RWPE2 (cell line): ENCODE measurements at regions not wholly inside any gene's neighbourhood (a gene's known extent, or its start where the extent isn't known, plus 50 kb on each side); places are given as distances from the start of the nearest gene placed in this dataset.
"Not testable (repeated sequence)": the region's sequence is repeated elsewhere in the genome, so short reads cannot be mapped to it uniquely, and the experiment has no call there.

ENCODE experiments used
- ATAC-seq: fragments of 200-7000 bp; cut with Tn5 transposase; 3 replicates; pipeline ENCODE4 v1.9.1; 2021; ENCODE audit warnings: low read depth
- DNase-seq: peaks from one replicate; pipeline ENCODE4 v3.0.0-alpha.2; 2020; ENCODE audit warnings: low spot score
- H3K27ac ChIP-seq: fragments of 450-650 bp; 2 replicates; pipeline ENCODE4 v1.5.1; 2017; ENCODE audit warnings: mild to moderate bottlenecking; ENCODE audit not compliant: poor library complexity, severe bottlenecking
- H3K27me3 ChIP-seq: fragments of 250-450 bp; sonication (Bioruptor Pico); 2 replicates; pipeline ENCODE4 v1.5.1; 2021; ENCODE audit warnings: mild to moderate bottlenecking, moderate library complexity; ENCODE audit not compliant: insufficient read depth, poor library complexity, severe bottlenecking
- H3K36me3 ChIP-seq: fragments of 250-450 bp; sonication (Bioruptor Pico); 2 replicates; pipeline ENCODE4 v1.5.1; 2020; ENCODE audit warnings: low read depth, mild to moderate bottlenecking, moderate library complexity
- H3K4me1 ChIP-seq: fragments of 250-450 bp; sonication (Bioruptor Pico); 2 replicates; pipeline ENCODE4 v1.5.1; 2021; ENCODE audit warnings: mild to moderate bottlenecking, moderate library complexity; ENCODE audit not compliant: insufficient read depth, poor library complexity, severe bottlenecking
- H3K4me3 ChIP-seq: fragments of 250-450 bp; sonication (Bioruptor Pico); 2 replicates; pipeline ENCODE4 v1.5.1; 2021; ENCODE audit warnings: mild to moderate bottlenecking, moderate library complexity; ENCODE audit not compliant: severe bottlenecking
- H3K9me3 ChIP-seq: fragments of 250-450 bp; sonication (Bioruptor Pico); 2 replicates; pipeline ENCODE4 v1.5.1; 2021; ENCODE audit warnings: mild to moderate bottlenecking, moderate library complexity; ENCODE audit not compliant: severe bottlenecking
- CTCF ChIP-seq: fragments of 450-650 bp; IDR thresholded peaks from one replicate; pipeline ENCODE4 v1.5.1; 2017; ENCODE audit warnings: mild to moderate bottlenecking, moderate library complexity; ENCODE audit not compliant: poor library complexity, severe bottlenecking

- no peak for TF ChIP-seq CTCF
Measured at GRCh38 chr21:21973806-21974205, 975.6 kb downstream of the NCAM2 start.

GRCh38 chr21:21996891-21997290, 998.7 kb downstream of the NCAM2 start:
- no peaks in the 10 kb centered on the region for H3K9me3 ChIP-seq
- DNase-seq (no peak), ATAC-seq (no peak)
- H3K27ac ChIP-seq, result no peak overlapping the region
- no peak for TF ChIP-seq CTCF
- no peak overlapping the region for H3K4me3 ChIP-seq
- no peaks in the 10 kb centered on the region for H3K36me3 ChIP-seq
- no peaks in the 10 kb centered on the region for H3K27me3 ChIP-seq
- no peaks in the 10 kb centered on the region for H3K4me1 ChIP-seq

More at GRCh38 chr21:21973806-21974205, 975.6 kb downstream of the NCAM2 start:
- Histone ChIP-seq H3K36me3 (no peaks in the 10 kb centered on the region), H3K9me3 (no peaks in the 10 kb centered on the region), H3K27me3 (peaks cover 5% of the 10 kb centered on the region), H3K4me1 (no peaks in the 10 kb centered on the region), H3K27ac (no peak overlapping the region), H3K4me3 (no peak overlapping the region)
- no peak for DNase-seq
- no peak for ATAC-seq

- TF ChIP-seq CTCF, result no peak
- no peak overlapping the region for H3K27ac ChIP-seq
- no peaks in the 10 kb centered on the region for H3K27me3 ChIP-seq
- no peaks in the 10 kb centered on the region for H3K4me1 ChIP-seq
- no peak overlapping the region for H3K4me3 ChIP-seq
- H3K9me3 ChIP-seq, result no peaks in the 10 kb centered on the region
- DNase-seq, result no peak
- ATAC-seq, result no peak
- H3K36me3 ChIP-seq, result no peaks in the 10 kb centered on the region
Measured at GRCh38 chr21:21997390-21998333, 999.5 kb downstream of the NCAM2 start.

- no peak for ATAC-seq
- no peak for TF ChIP-seq CTCF
- Histone ChIP-seq H3K36me3 (no peaks in the 10 kb centered on the region), H3K9me3 (no peaks in the 10 kb centered on the region), H3K4me1 (no peaks in the 10 kb centered on the region), H3K4me3 (no peak overlapping the region), H3K27me3 (no peaks in the 10 kb centered on the region), H3K27ac (no peak overlapping the region)
- DNase-seq, result no peak
Measured at GRCh38 chr21:22019766-22020165, 1021.6 kb downstream of the NCAM2 start.

- Histone ChIP-seq H3K4me3 (no peak overlapping the region), H3K4me1 (no peaks in the 10 kb centered on the region), H3K36me3 (no peaks in the 10 kb centered on the region), H3K27ac (no peak overlapping the region), H3K9me3 (no peaks in the 10 kb centered on the region), H3K27me3 (no peaks in the 10 kb centered on the region)
- TF ChIP-seq CTCF, result no peak
- DNase-seq (no peak), ATAC-seq (no peak)
Measured at GRCh38 chr21:22020221-22020620, 1022.0 kb downstream of the NCAM2 start.

GRCh38 chr21:22023896-22024295, 1025.7 kb downstream of the NCAM2 start:
- H3K27me3 ChIP-seq, H3K4me3 ChIP-seq, ATAC-seq, H3K27ac ChIP-seq, DNase-seq, H3K36me3 ChIP-seq, H3K9me3 ChIP-seq, H3K4me1 ChIP-seq: not testable (repeated sequence)
